ENCODE measurements at regions not wholly inside any gene's neighbourhood (a gene's known extent, or its start where the extent isn't known, plus 50 kb on each side); places are given as distances from the start of the nearest gene placed in this dataset.

GRCh38 chr1:29984862-29985605 lies 738.4 kb downstream of the MATN1 start:
- H3K4me3 Mint-ChIP-seq = no peak overlapping the region
- peak overlapping the region; percentile 70 for H3K27ac ChIP-seq (ENCODE audit: low read depth, low read length)
- no peaks in the 10 kb centered on the region for H3K27me3 ChIP-seq (ENCODE audit: control insufficient read depth, insufficient read depth, low read length, poor library complexity, severe bottlenecking)
- peaks cover 3% of the 10 kb centered on the region for H3K9me3 Mint-ChIP-seq
- no peak for TF ChIP-seq CTCF (conservative IDR thresholded peaks at IDR 0.05)
- no peak overlapping the region for H3K4me3 ChIP-seq (ENCODE audit: low read length)
- WGBS, 2 experiments (ENCODE audit: insufficient coverage in 1 of 2, insufficient read length in 1 of 2) = 64 to 78% methylated on average over 4 to 7 of the region's 7 CpGs
- peak overlapping the region; percentile 71 for H3K27ac Mint-ChIP-seq
- H3K27me3 Mint-ChIP-seq (ENCODE audit: insufficient read depth) = peaks cover 1% of the 10 kb centered on the region
- no peak overlapping the region for H3K9ac ChIP-seq (ENCODE audit: extremely low read depth, low read length, poor library complexity, severe bottlenecking)
- DNase-seq = no peak
- H3K36me3 ChIP-seq (ENCODE audit: control insufficient read depth, insufficient read depth, low read length) = no peaks in the 10 kb centered on the region
- H3K4me1 Mint-ChIP-seq = peaks cover 24% of the 10 kb centered on the region
- peaks cover 10% of the 10 kb centered on the region for H3K4me1 ChIP-seq (ENCODE audit: control insufficient read depth, insufficient read depth, low read length)
- no peaks in the 10 kb centered on the region for H3K36me3 Mint-ChIP-seq (ENCODE audit: low read depth)
- H3K9me3 ChIP-seq (ENCODE audit: control insufficient read depth, low read length) = peaks cover 9% of the 10 kb centered on the region

GRCh38 chr1:29984166-29984861 lies 739.1 kb downstream of the MATN1 start:
- Mint-ChIP-seq H3K27me3 (ENCODE audit: insufficient read depth) (peaks cover 1% of the 10 kb centered on the region), H3K4me1 (peaks cover 24% of the 10 kb centered on the region), H3K9me3 (peaks cover 3% of the 10 kb centered on the region), H3K36me3 (ENCODE audit: low read depth) (no peaks in the 10 kb centered on the region), H3K27ac (peak overlapping the region; percentile 71), H3K4me3 (no peak overlapping the region)
- H3K4me3 ChIP-seq (ENCODE audit: low read length) = no peak overlapping the region
- TF ChIP-seq CTCF (conservative IDR thresholded peaks at IDR 0.05) = no peak
- no peaks in the 10 kb centered on the region for H3K27me3 ChIP-seq (ENCODE audit: control insufficient read depth, insufficient read depth, low read length, poor library complexity, severe bottlenecking)
- DNase-seq = peak; percentile 76
- no peaks in the 10 kb centered on the region for H3K36me3 ChIP-seq (ENCODE audit: control insufficient read depth, insufficient read depth, low read length)
- 75 to 80% methylated on average over 7 to 11 of the region's 11 CpGs for WGBS, 2 experiments (ENCODE audit: insufficient coverage in 1 of 2, insufficient read length in 1 of 2)
- H3K9me3 ChIP-seq (ENCODE audit: control insufficient read depth, low read length) = peaks cover 9% of the 10 kb centered on the region
- peak overlapping the region; percentile 70 for H3K27ac ChIP-seq (ENCODE audit: low read depth, low read length)
- no peak overlapping the region for H3K9ac ChIP-seq (ENCODE audit: extremely low read depth, low read length, poor library complexity, severe bottlenecking)
- peaks cover 10% of the 10 kb centered on the region for H3K4me1 ChIP-seq (ENCODE audit: control insufficient read depth, insufficient read depth, low read length)

GRCh38 chr1:29983321-29983720 lies 740.1 kb downstream of the MATN1 start:
- H3K9ac ChIP-seq (ENCODE audit: extremely low read depth, low read length, poor library complexity, severe bottlenecking) = no peak overlapping the region
- no peaks in the 10 kb centered on the region for H3K36me3 ChIP-seq (ENCODE audit: control insufficient read depth, insufficient read depth, low read length)
- Mint-ChIP-seq H3K4me1 (peaks cover 24% of the 10 kb centered on the region), H3K36me3 (ENCODE audit: low read depth) (no peaks in the 10 kb centered on the region), H3K27ac (no peak overlapping the region), H3K9me3 (peaks cover 3% of the 10 kb centered on the region), H3K4me3 (no peak overlapping the region), H3K27me3 (ENCODE audit: insufficient read depth) (peaks cover 1% of the 10 kb centered on the region)
- WGBS, 2 experiments (ENCODE audit: insufficient coverage in 1 of 2, insufficient read length in 1 of 2) = 97 to 100% methylated on average over 6 to 7 of the region's 7 CpGs
- no peak overlapping the region for H3K4me3 ChIP-seq (ENCODE audit: low read length)
- no peaks in the 10 kb centered on the region for H3K27me3 ChIP-seq (ENCODE audit: control insufficient read depth, insufficient read depth, low read length, poor library complexity, severe bottlenecking)
- peaks cover 10% of the 10 kb centered on the region for H3K4me1 ChIP-seq (ENCODE audit: control insufficient read depth, insufficient read depth, low read length)
- H3K27ac ChIP-seq (ENCODE audit: low read depth, low read length) = no peak overlapping the region
- no peak for TF ChIP-seq CTCF (conservative IDR thresholded peaks at IDR 0.05)
- DNase-seq = peak; percentile 38
- peaks cover 9% of the 10 kb centered on the region for H3K9me3 ChIP-seq (ENCODE audit: control insufficient read depth, low read length)

Measured in endodermal cell (in vitro differentiated cells).